ENCODE measurements at regions not wholly inside any gene's neighbourhood (a gene's known extent, or its start where the extent isn't known, plus 50 kb on each side); places are given as distances from the start of the nearest gene placed in this dataset.

- Mint-ChIP-seq H3K9me3 (no peaks in the 10 kb centered on the region), H3K27ac (no peak overlapping the region), H3K27me3 (no peaks in the 10 kb centered on the region), H3K36me3 (no peaks in the 10 kb centered on the region), H3K4me1 (no peaks in the 10 kb centered on the region), H3K4me3 (no peak overlapping the region)
- Histone ChIP-seq H3K4me3 (ENCODE audit: low read length in 2 of 2) (no peak overlapping the region), H3K9me3 (ENCODE audit: control insufficient read depth in 1 of 2, low read length in 2 of 2) (no peaks in the 10 kb centered on the region), H3K4me1 (ENCODE audit: insufficient read depth, low read length) (no peaks in the 10 kb centered on the region), H3K27me3 (ENCODE audit: insufficient read depth, low read length) (no peaks in the 10 kb centered on the region), H3K36me3 (ENCODE audit: insufficient read depth, low read length) (no peaks in the 10 kb centered on the region), H3K27ac (ENCODE audit: low read depth, low read length) (no peak overlapping the region)
- ChIA-PET CTCF (ENCODE audit: partially characterized antibody) (interaction anchor here (3.5 kb wide), 1 partner anchor 9 kb away, joined by 20 read pairs; no protein-coding TSS in a partner anchor), POLR2A (ENCODE audit: partially characterized antibody) (interaction anchor here (1.1 kb wide), 1 partner anchor 9 kb away, joined by 3 read pairs; no protein-coding TSS in a partner anchor)
- no peak for DNase-seq
- intact Hi-C loops (cut with micrococcal nuclease): no loop called here
These were observed 98.2 kb upstream of the SLC22A11 start for GRCh38 chr11:64457416-64458010.

- intact Hi-C loops (cut with micrococcal nuclease): no loop called here
- no peak overlapping the region for H3K4me3 Mint-ChIP-seq
- H3K36me3 ChIP-seq (ENCODE audit: insufficient read depth, low read length): no peaks in the 10 kb centered on the region
- H3K9me3 ChIP-seq (ENCODE audit: control insufficient read depth in 1 of 2, low read length in 2 of 2): no peaks in the 10 kb centered on the region
- CTCF ChIA-PET (ENCODE audit: partially characterized antibody): interaction anchor here (3.5 kb wide), 1 partner anchor 10 kb away, joined by 20 read pairs; no protein-coding TSS in a partner anchor
- no peaks in the 10 kb centered on the region for H3K4me1 ChIP-seq (ENCODE audit: insufficient read depth, low read length)
- POLR2A ChIA-PET (ENCODE audit: partially characterized antibody): no interaction called here
- H3K27me3 ChIP-seq (ENCODE audit: insufficient read depth, low read length): no peaks in the 10 kb centered on the region
- H3K27ac ChIP-seq (ENCODE audit: low read depth, low read length): no peak overlapping the region
- DNase-seq: no peak
- no peak overlapping the region for H3K4me3 ChIP-seq (ENCODE audit: low read length in 2 of 2)
- no peaks in the 10 kb centered on the region for H3K27me3 Mint-ChIP-seq
- H3K36me3 Mint-ChIP-seq: no peaks in the 10 kb centered on the region
- no peaks in the 10 kb centered on the region for H3K4me1 Mint-ChIP-seq
- H3K9me3 Mint-ChIP-seq: no peaks in the 10 kb centered on the region
- H3K27ac Mint-ChIP-seq: no peak overlapping the region
These were observed 96.7 kb upstream of the SLC22A11 start for GRCh38 chr11:64458997-64459396.

- Histone ChIP-seq H3K4me3 (ENCODE audit: low read length in 2 of 2) (no peak overlapping the region), H3K9me3 (ENCODE audit: control insufficient read depth in 1 of 2, low read length in 2 of 2) (no peaks in the 10 kb centered on the region), H3K4me1 (ENCODE audit: insufficient read depth, low read length) (no peaks in the 10 kb centered on the region), H3K27me3 (ENCODE audit: insufficient read depth, low read length) (no peaks in the 10 kb centered on the region), H3K27ac (ENCODE audit: low read depth, low read length) (no peak overlapping the region), H3K36me3 (ENCODE audit: insufficient read depth, low read length) (no peaks in the 10 kb centered on the region)
- no peak for DNase-seq
- Mint-ChIP-seq H3K4me1 (no peaks in the 10 kb centered on the region), H3K27ac (no peak overlapping the region), H3K27me3 (no peaks in the 10 kb centered on the region), H3K9me3 (no peaks in the 10 kb centered on the region), H3K4me3 (no peak overlapping the region), H3K36me3 (no peaks in the 10 kb centered on the region)
- intact Hi-C loops (cut with micrococcal nuclease): no loop called here
- CTCF ChIA-PET (ENCODE audit: partially characterized antibody): interaction anchor here (3.5 kb wide), 1 partner anchor 11 kb away, joined by 20 read pairs; no protein-coding TSS in a partner anchor
- POLR2A ChIA-PET (ENCODE audit: partially characterized antibody): no interaction called here
These were observed 96.1 kb upstream of the SLC22A11 start for GRCh38 chr11:64459609-64460008.

GRCh38 chr11:64461081-64461480 is 94.7 kb upstream of the SLC22A11 start:
- Histone ChIP-seq H3K36me3 (ENCODE audit: insufficient read depth, low read length) (no peaks in the 10 kb centered on the region), H3K4me1 (ENCODE audit: insufficient read depth, low read length) (no peaks in the 10 kb centered on the region), H3K4me3 (ENCODE audit: low read length in 2 of 2) (no peak overlapping the region), H3K9me3 (ENCODE audit: control insufficient read depth in 1 of 2, low read length in 2 of 2) (no peaks in the 10 kb centered on the region), H3K27me3 (ENCODE audit: insufficient read depth, low read length) (no peaks in the 10 kb centered on the region), H3K27ac (ENCODE audit: low read depth, low read length) (no peak overlapping the region)
- H3K27ac Mint-ChIP-seq: no peak overlapping the region
- no peaks in the 10 kb centered on the region for H3K9me3 Mint-ChIP-seq
- peaks cover 0 to 3% of the 10 kb centered on the region in 2 donors for H3K27me3 Mint-ChIP-seq
- CTCF ChIA-PET (ENCODE audit: partially characterized antibody): interaction anchor here (1.3 kb wide), 1 partner anchor 12 kb away, joined by 6 read pairs; no protein-coding TSS in a partner anchor
- POLR2A ChIA-PET (ENCODE audit: partially characterized antibody): no interaction called here
- intact Hi-C loops (cut with micrococcal nuclease): no loop called here
- H3K4me3 Mint-ChIP-seq: no peak overlapping the region
- no peaks in the 10 kb centered on the region for H3K4me1 Mint-ChIP-seq
- no peaks in the 10 kb centered on the region for H3K36me3 Mint-ChIP-seq
- no peak for DNase-seq

- Histone ChIP-seq H3K27ac (ENCODE audit: low read depth, low read length) (no peak overlapping the region), H3K4me1 (ENCODE audit: insufficient read depth, low read length) (peaks cover 6% of the 10 kb centered on the region), H3K36me3 (ENCODE audit: insufficient read depth, low read length) (no peaks in the 10 kb centered on the region), H3K9me3 (ENCODE audit: control insufficient read depth in 1 of 2, low read length in 2 of 2) (no peaks in the 10 kb centered on the region), H3K27me3 (ENCODE audit: insufficient read depth, low read length) (no peaks in the 10 kb centered on the region), H3K4me3 (ENCODE audit: low read length in 2 of 2) (no peak overlapping the region)
- POLR2A ChIA-PET (ENCODE audit: partially characterized antibody): no interaction called here
- H3K4me1 Mint-ChIP-seq: peaks cover 4 to 7% (median 6%) of the 10 kb centered on the region in 4 donors
- H3K4me3 Mint-ChIP-seq: no peak overlapping the region
- no peak overlapping the region for H3K27ac Mint-ChIP-seq
- intact Hi-C loops (cut with micrococcal nuclease): no loop called here
- peaks cover 0 to 3% (median under 1%) of the 10 kb centered on the region in 8 donors for H3K9me3 Mint-ChIP-seq
- CTCF ChIA-PET (ENCODE audit: partially characterized antibody): no interaction called here
- no peaks in the 10 kb centered on the region for H3K36me3 Mint-ChIP-seq
- no peak for DNase-seq
- H3K27me3 Mint-ChIP-seq: peaks cover 6 to 18% of the 10 kb centered on the region in 2 donors
These were observed 89.5 kb upstream of the SLC22A11 start for GRCh38 chr11:64466115-64466718.

GRCh38 chr11:64469288-64469687 is 86.5 kb upstream of the SLC22A11 start:
- Histone ChIP-seq H3K27ac (ENCODE audit: low read depth, low read length) (no peak overlapping the region), H3K9me3 (ENCODE audit: control insufficient read depth in 1 of 2, low read length in 2 of 2) (no peaks in the 10 kb centered on the region), H3K27me3 (ENCODE audit: insufficient read depth, low read length) (no peaks in the 10 kb centered on the region), H3K4me3 (ENCODE audit: low read length in 2 of 2) (no peak overlapping the region), H3K4me1 (ENCODE audit: insufficient read depth, low read length) (peaks cover 6% of the 10 kb centered on the region), H3K36me3 (ENCODE audit: insufficient read depth, low read length) (no peaks in the 10 kb centered on the region)
- Mint-ChIP-seq H3K4me1 (peaks cover 4 to 7% (median 6%) of the 10 kb centered on the region in 4 donors), H3K4me3 (peak overlapping the region in 1 of 8 donors; percentile 2), H3K27ac (peak overlapping the region in 1 of 7 donors; percentile 74), H3K36me3 (no peaks in the 10 kb centered on the region), H3K27me3 (peaks cover 10 to 23% of the 10 kb centered on the region in 2 donors), H3K9me3 (peaks cover 0 to 3% (median 1%) of the 10 kb centered on the region in 8 donors)
- CTCF ChIA-PET (ENCODE audit: partially characterized antibody): interaction anchor here (1.9 kb wide), 1 partner anchor 20 kb away, joined by 5 read pairs; no protein-coding TSS in a partner anchor
- POLR2A ChIA-PET (ENCODE audit: partially characterized antibody): no interaction called here
- DNase-seq: no peak
- intact Hi-C loops (cut with micrococcal nuclease): no loop called here

GRCh38 chr11:64472593-64473455 is 82.9 kb upstream of the SLC22A11 start:
- intact Hi-C loops (cut with micrococcal nuclease): no loop called here
- Mint-ChIP-seq H3K4me1 (peaks cover 4 to 7% (median 6%) of the 10 kb centered on the region in 4 donors), H3K27me3 (peaks cover 21 to 30% of the 10 kb centered on the region in 2 donors), H3K27ac (peak overlapping the region in 1 of 7 donors; percentile 32), H3K9me3 (peaks cover 0 to 3% (median 1%) of the 10 kb centered on the region in 8 donors), H3K36me3 (no peaks in the 10 kb centered on the region), H3K4me3 (no peak overlapping the region)
- peaks cover 6% of the 10 kb centered on the region for H3K4me1 ChIP-seq (ENCODE audit: insufficient read depth, low read length)
- no peak overlapping the region for H3K27ac ChIP-seq (ENCODE audit: low read depth, low read length)
- POLR2A ChIA-PET (ENCODE audit: partially characterized antibody): no interaction called here
- CTCF ChIA-PET (ENCODE audit: partially characterized antibody): no interaction called here
- no peaks in the 10 kb centered on the region for H3K27me3 ChIP-seq (ENCODE audit: insufficient read depth, low read length)
- H3K4me3 ChIP-seq (ENCODE audit: low read length in 2 of 2): no peak overlapping the region
- no peaks in the 10 kb centered on the region for H3K9me3 ChIP-seq (ENCODE audit: control insufficient read depth in 1 of 2, low read length in 2 of 2)
- H3K36me3 ChIP-seq (ENCODE audit: insufficient read depth, low read length): no peaks in the 10 kb centered on the region
- no peak for DNase-seq
